Motor neuron (in vitro differentiated cells): ENCODE measurements at regions not wholly inside any gene's neighbourhood (a gene's known extent, or its start where the extent isn't known, plus 50 kb on each side); places are given as distances from the start of the nearest gene placed in this dataset.

Experiments used
- ATAC-seq, 8 experiments: fragments of 200-7000 bp; cut with Tn5 transposase; replicated peaks in 6 of 8; 2 replicates each; pipeline ENCODE4 v1.8.0; 2021; ENCODE audit warnings: mild to moderate bottlenecking in 8 of 8, moderate library complexity in 8 of 8
- H3K27ac ChIP-seq, 2 donors: fragments of 250-450 bp; sonication (Bioruptor Pico); 2 replicates each; pipeline ENCODE4 v1.9.0; 2021; ENCODE audit warnings: antibody characterized with exemption in 2 of 2, mild to moderate bottlenecking in 2 of 2, moderate library complexity in 1 of 2
- H3K4me1 ChIP-seq, 2 donors: fragments of 250-450 bp; sonication (Bioruptor Pico); replicated peaks in 1 of 2; 2 replicates each; pipeline ENCODE4 v1.6.1; 2021; ENCODE audit warnings: antibody characterized with exemption in 2 of 2, mild to moderate bottlenecking in 2 of 2, moderate library complexity in 1 of 2
- H3K4me3 ChIP-seq, 5 donors: fragments of 250-450 bp; sonication (Bioruptor Pico); 2 replicates each; pipeline ENCODE4 v1.9.0; 2021; ENCODE audit warnings: antibody characterized with exemption in 5 of 5, mild to moderate bottlenecking in 5 of 5, moderate library complexity in 4 of 5
- WGBS, 10 experiments: fragments of 450-650 bp; shearing (Covaris generic); methylation state at CpG; one replicate each; pipeline ENCODE4 v1.0.0; 2022; 5-methylcytosine and 5-hydroxymethylcytosine counted together
- in situ Hi-C, 9 experiments: fragments of 400-800 bp; cut with MboI; loops; one replicate each; pipeline ENCODE4 v1.15.0; 2021; ENCODE audit warnings: low sequenced_read_pairs in 9 of 9, low pct_unique_long_range_greater_than_20kb in 2 of 9; ENCODE audit not compliant: unreplicated experiment in 9 of 9

- 0 to 73% (median 55%) methylated on average over 1 to 4 of the region's 4 CpGs; no CpG with 5 or more reads in 1 of the 10 experiments for WGBS, 10 experiments
Measured at GRCh38 chr7:21304808-21305375, 123.0 kb upstream of the SP4 start.

GRCh38 chr7:21305455-21306235 is 122.2 kb upstream of the SP4 start:
- ATAC-seq, result peak in 6 of 8 experiments; percentile 45 to 85 (median 62)

More at GRCh38 chr7:21304808-21305375, 123.0 kb upstream of the SP4 start:
- in situ Hi-C loops, result no loop called here
- Histone ChIP-seq H3K4me1 (peaks cover 13 to 20% of the 10 kb centered on the region in 2 donors), H3K27ac (no peak overlapping the region), H3K4me3 (no peak overlapping the region)
- ATAC-seq, result peak; percentile 30 to 84 (median 70)

GRCh38 chr7:21314954-21315353 is 112.9 kb upstream of the SP4 start:
- H3K4me3 ChIP-seq, result no peak overlapping the region
- in situ Hi-C loops, result no loop called here
- peaks cover 26% of the 10 kb centered on the region in 2 donors for H3K4me1 ChIP-seq
- no peak overlapping the region for H3K27ac ChIP-seq
- 0 to 75% (median 51%) methylated on average over 1 to 2 of the region's 2 CpGs for WGBS, 10 experiments
- ATAC-seq, result no peak

More at GRCh38 chr7:21305455-21306235, 122.2 kb upstream of the SP4 start:
- Histone ChIP-seq H3K4me1 (peaks cover 13 to 20% of the 10 kb centered on the region in 2 donors), H3K4me3 (no peak overlapping the region), H3K27ac (no peak overlapping the region)
- WGBS, 10 experiments, result 0 to 86% (median 58%) methylated on average over 1 to 3 of the region's 3 CpGs
- in situ Hi-C loops, result no loop called here

- ATAC-seq, result peak; percentile 77 to 99 (median 98)
- in situ Hi-C loops, result no loop called here
- peaks cover 26 to 27% of the 10 kb centered on the region in 2 donors for H3K4me1 ChIP-seq
- 1 to 15% (median 5%) methylated on average over 3 to 6 of the region's 6 CpGs for WGBS, 10 experiments
- H3K4me3 ChIP-seq, result no peak overlapping the region
- H3K27ac ChIP-seq, result peak overlapping the region; percentile 53 to 63
Measured at GRCh38 chr7:21317966-21318915, 109.6 kb upstream of the SP4 start.

- in situ Hi-C loops, result no loop called here
- Histone ChIP-seq H3K27ac (peak overlapping the region; percentile 53 to 63), H3K4me3 (no peak overlapping the region), H3K4me1 (peaks cover 26 to 27% of the 10 kb centered on the region in 2 donors)
- peak in 1 of 8 experiments; percentile 5 for ATAC-seq
- 0 to 100% (median 74%) methylated on average over 1 of the region's 1 CpG; no CpG with 5 or more reads in 4 of the 10 experiments for WGBS, 10 experiments
Measured at GRCh38 chr7:21318916-21319270, 109.0 kb upstream of the SP4 start.

- ATAC-seq, result no peak
- in situ Hi-C loops, result no loop called here
- no peak overlapping the region for H3K27ac ChIP-seq
- no peak overlapping the region for H3K4me3 ChIP-seq
- H3K4me1 ChIP-seq, result no peaks in the 10 kb centered on the region
Measured at GRCh38 chr7:21326241-21326640, 101.6 kb upstream of the SP4 start.

- WGBS, 10 experiments, result 7 to 100% (median 89%) methylated on average over 1 to 3 of the region's 3 CpGs
- no peaks in the 10 kb centered on the region for H3K4me1 ChIP-seq
- no peak for ATAC-seq
- H3K27ac ChIP-seq, result no peak overlapping the region
- in situ Hi-C loops, result no loop called here
- H3K4me3 ChIP-seq, result no peak overlapping the region
Measured at GRCh38 chr7:21326921-21327320, 101.0 kb upstream of the SP4 start.

GRCh38 chr7:21327422-21328409 is 100.2 kb upstream of the SP4 start:
- WGBS, 10 experiments, result 0 to 100% (median 78%) methylated on average over 1 to 4 of the region's 4 CpGs; no CpG with 5 or more reads in 2 of the 10 experiments
- ATAC-seq, result peak in 2 of 8 experiments; percentile 41 to 93
- Histone ChIP-seq H3K4me1 (no peaks in the 10 kb centered on the region), H3K27ac (no peak overlapping the region), H3K4me3 (no peak overlapping the region)
- in situ Hi-C loops, result no loop called here

- H3K4me1 ChIP-seq, result no peaks in the 10 kb centered on the region
- WGBS, 10 experiments, result 36 to 100% (median 88%) methylated on average over 1 to 7 of the region's 31 CpGs; no CpG with 5 or more reads in 3 of the 10 experiments
- in situ Hi-C loops, result no loop called here
- ATAC-seq, result no peak
- no peak overlapping the region for H3K4me3 ChIP-seq
- no peak overlapping the region for H3K27ac ChIP-seq
Measured at GRCh38 chr7:21330462-21331178, 97.3 kb upstream of the SP4 start.

- ATAC-seq, result no peak
- Histone ChIP-seq H3K4me1 (no peaks in the 10 kb centered on the region), H3K27ac (no peak overlapping the region), H3K4me3 (no peak overlapping the region)
- 17 to 100% (median 20%) methylated on average over 1 of the region's 1 CpG; no CpG with 5 or more reads in 5 of the 10 experiments for WGBS, 10 experiments
- in situ Hi-C loops, result no loop called here
Measured at GRCh38 chr7:21334906-21335305, 93.0 kb upstream of the SP4 start.

GRCh38 chr7:21336743-21337142 is 91.1 kb upstream of the SP4 start:
- Histone ChIP-seq H3K4me1 (no peaks in the 10 kb centered on the region), H3K4me3 (no peak overlapping the region), H3K27ac (no peak overlapping the region)
- no peak for ATAC-seq
- WGBS, 10 experiments, result 0 to 100% (median 85%) methylated on average over 1 to 7 of the region's 7 CpGs
- in situ Hi-C loops, result no loop called here
